Erythroblast (primary cell): ENCODE measurements at regions not wholly inside any gene's neighbourhood (a gene's known extent, or its start where the extent isn't known, plus 50 kb on each side); places are given as distances from the start of the nearest gene placed in this dataset.
"Not testable (repeated sequence)": the region's sequence is repeated elsewhere in the genome, so short reads cannot be mapped to it uniquely, and the experiment has no call there.

ENCODE experiments used
- DNase-seq, 2 experiments: peaks; one replicate each; lab custom pipeline; 2025; lab: John Stamatoyannopoulos, UW
- GATA1 ChIP-seq: IDR thresholded peaks from 2 replicates; pipeline ENCODE4 v1.6.1; 2011; ENCODE audit warnings: low read depth, mild to moderate bottlenecking, control low read depth, low read length, moderate library complexity
- POLR2A ChIP-seq: IDR thresholded peaks from 2 replicates; pipeline ENCODE4 v1.6.1; 2011; ENCODE audit warnings: mild to moderate bottlenecking, low read length

DNA sequence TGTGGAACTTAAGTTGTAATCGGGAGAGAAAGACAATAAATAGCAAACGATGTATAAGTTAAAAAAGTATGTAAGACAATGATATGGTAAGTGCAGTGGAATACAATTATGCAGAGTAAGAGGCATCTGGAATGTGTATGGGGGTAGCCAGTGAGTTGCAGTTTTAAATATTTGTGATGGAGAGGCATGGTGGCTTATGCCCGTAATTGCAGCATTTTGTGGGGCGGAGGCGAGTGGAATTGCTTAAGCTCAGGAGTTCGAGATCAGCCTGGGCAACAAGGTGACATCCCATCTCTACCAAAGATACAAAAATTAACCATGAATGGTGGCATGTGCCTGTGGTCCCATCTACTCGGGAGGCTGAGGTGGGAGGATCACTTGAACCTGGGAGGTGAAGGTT lies 52.5 kb upstream of the WDFY3 start:
- DNase-seq: no peak
- TF ChIP-seq GATA1: no peak
- no peak for TF ChIP-seq POLR2A

DNA sequence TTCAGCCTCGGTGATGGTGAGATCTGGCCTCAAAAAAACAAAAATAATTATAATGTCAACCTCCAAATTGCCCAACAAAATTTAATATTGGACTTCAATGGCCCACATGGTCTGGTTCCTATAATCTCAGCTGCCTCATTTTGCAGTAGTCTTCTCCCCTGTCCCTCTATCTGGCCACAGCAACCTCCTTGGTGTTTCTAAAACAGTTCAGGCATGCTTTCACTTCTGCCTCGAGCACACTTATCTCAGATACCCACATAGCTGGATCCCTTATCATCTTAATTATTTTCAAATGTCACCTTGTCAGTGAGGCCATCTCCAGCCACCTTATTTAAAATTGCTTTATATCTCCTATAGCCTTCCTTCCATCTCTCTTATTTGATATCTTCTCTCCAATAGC lies 52.9 kb upstream of the WDFY3 start:
- no peak for DNase-seq
- no peak for TF ChIP-seq GATA1
- TF ChIP-seq POLR2A: no peak

DNA sequence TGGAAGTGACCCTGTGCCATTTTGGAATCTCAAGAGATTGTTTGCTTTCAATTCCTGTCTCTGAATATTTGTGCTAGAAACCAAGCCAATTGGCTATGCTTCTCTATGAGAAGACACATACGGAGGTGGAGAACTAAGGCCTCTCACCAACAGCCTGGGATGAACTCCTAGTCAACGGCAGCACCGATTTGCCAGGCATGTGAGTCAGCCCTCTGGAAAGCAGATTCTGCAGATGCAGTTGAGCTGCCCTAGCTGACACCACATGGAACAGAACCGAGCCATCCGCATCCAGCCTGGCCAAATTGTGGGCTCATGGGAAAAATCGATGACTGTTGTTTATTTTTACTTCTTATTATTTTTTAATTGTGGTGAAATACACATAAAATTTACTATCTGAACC lies 58.2 kb upstream of the WDFY3 start:
- TF ChIP-seq GATA1 (no peak), POLR2A (no peak)
- no peak for DNase-seq

DNA sequence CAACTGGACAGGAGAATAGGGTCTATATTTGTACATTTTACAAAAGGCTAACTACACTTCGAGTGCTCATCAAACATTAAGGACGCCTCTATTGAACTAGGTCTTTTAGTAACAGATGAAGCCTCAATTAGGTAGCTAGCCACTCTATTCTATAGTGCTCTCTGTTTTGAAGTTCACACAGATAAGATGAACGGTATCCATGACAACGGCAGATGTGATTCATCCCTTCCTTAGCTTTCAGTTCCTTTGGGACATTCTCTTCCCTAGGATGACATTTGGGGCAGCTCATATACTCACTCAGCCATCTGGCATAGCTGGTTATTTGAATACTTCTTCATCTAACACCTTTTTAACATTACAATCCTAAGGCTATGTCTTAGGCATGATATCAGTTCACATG lies 62.4 kb upstream of the WDFY3 start:
- DNase-seq: no peak
- TF ChIP-seq GATA1 (no peak), POLR2A (no peak)

DNA sequence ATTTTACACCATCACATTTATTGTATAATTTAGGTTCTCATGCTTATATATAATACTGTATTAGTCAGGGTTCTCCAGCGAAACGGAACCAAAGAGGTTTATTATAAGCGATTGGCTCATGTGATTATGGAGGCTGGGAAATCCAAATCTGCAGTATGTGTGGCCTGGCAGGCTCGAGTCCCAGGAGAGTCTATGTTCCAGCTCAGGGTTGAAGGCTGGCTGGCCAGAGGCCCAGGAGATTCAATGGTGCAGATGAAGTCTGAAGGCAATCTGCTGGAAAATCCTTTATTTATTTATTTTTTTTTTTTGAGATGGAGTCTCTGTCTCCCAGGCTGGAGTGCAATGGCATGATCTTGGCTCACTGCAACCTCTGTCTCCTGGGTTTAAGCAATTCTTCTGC lies 63.0 kb upstream of the WDFY3 start:
- TF ChIP-seq POLR2A: no peak
- DNase-seq: no peak

DNA sequence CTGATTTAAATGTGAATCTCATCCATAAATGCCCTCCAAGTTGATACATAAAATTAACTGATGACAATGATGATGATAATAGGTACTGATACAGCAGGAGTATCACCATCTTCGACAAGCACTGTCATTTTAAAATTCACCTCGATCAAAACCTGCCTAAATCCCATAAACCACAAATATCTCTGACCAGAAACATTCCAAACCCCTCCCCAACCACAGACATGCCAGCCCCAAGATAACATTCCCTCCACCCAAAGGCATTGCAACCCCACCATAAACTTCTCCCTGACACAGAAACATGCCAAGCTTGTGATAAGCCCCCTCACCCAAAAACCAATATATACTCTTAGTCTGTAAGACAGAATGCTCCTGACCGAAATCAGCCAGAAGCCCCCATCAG lies 63.7 kb upstream of the WDFY3 start:
- TF ChIP-seq POLR2A (no peak), GATA1 (no peak)
- no peak for DNase-seq

DNA sequence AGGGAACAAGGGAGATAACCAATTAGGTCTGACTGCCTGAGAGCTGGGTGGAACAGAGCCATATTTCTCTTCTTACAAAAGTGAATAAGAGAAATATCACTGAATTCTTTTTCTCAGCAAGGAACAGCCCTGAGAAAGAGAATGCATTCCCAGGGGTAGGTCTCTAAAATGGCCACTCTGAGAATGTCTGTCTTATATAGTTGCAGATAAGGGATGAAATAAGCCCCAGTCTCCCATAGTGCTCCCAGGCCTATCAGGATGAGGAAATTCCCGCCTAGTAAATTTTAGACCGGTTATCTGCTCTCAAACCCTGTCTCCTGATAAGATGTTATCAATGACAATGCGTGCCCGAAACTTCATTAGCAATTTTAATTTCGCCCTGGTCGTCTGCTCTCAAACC lies 67.3 kb upstream of the WDFY3 start:
- DNase-seq: not testable (repeated sequence)

DNA sequence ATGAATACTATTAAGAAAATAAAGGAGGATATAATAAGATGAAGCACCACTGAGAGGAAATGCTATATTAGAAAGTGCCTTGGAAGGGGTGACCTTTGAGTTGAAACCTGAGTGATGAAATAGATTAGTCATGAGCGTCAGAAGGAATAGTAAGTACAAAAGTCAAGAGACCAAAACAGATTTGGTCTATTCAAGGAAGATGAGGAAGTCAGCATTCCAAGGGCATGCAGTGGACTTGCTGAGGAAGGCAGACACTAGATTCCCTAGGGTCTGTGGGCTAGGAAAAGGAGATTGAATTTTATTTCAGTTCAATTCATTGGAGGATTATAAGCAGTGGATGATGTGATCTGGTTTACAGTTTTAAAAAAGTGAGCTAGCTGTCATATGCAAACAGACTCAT lies 73.0 kb upstream of the WDFY3 start:
- no peak for TF ChIP-seq GATA1
- no peak for DNase-seq

DNA sequence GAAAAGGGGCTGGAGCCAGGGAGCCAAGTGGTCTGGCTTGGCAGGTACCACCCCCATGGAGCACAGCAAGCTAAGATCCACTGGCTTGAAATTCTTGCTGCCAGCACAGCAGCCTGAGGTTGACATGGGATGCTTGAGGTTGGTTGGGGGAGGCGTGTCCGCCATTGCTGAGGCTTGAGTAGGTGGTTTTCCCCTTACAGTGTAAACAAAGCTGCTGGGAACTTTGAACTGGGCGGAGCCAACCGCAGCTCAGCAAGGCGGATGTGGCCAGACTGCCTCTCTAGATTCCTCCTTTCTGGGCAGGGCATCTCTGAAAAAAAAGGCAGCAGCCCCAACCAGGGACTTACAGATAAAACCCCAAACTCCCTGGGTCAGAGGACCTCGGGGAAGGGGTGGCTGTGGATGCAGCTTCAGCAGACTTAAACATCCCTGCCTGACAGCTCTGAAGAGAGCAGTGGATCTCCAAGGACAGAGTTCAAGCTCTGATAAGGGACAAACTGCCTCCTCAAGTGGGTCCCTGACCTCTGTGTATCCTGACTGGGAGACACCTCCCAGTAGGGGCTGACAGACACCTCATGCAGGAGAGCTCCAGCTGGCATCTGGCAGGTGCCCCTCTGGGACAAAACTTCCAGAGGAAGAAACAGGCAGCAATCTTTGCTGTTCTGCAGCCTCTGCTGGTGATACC lies 77.5 kb upstream of the WDFY3 start:
- not testable (repeated sequence) for DNase-seq

DNA sequence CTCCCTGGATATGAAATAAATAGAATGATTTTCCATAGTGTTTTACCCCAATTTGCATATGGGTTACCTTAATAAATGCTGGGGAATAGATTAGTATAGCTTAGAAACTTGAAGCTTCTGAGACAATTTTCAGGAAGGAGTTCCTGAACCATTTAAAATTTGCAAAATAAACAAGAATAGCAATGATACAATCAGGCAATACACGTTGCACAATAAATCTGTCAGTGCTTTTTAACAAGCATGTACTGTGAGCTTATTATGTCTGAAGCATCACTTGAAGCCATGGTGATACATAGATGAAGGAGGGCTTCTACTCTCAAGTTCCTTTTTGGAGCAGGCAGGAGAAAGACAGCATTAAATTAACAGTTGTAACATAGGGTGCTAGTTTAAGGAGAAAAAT lies 84.2 kb upstream of the WDFY3 start:
- no peak for DNase-seq
- TF ChIP-seq GATA1 (no peak), POLR2A (no peak)

DNA sequence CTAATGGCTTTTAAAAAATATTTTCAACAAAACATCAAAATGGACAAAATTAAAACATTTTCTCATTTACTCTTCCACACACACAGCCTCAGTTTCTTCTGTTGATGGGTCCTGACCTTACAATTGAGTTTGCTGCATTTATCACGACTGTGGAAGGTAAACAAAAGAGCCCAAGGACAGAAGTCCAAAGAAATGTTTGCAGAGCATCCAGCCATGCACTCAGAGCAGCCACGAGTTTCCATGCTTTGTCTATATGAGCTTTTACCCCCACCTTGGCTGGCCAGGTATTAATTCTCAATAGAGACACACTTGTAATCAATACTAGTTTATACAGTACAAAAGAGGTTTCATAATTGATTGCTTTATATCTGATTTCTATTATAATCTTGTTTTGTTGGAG lies 85.0 kb upstream of the WDFY3 start:
- TF ChIP-seq GATA1 (no peak), POLR2A (no peak)
- no peak for DNase-seq

DNA sequence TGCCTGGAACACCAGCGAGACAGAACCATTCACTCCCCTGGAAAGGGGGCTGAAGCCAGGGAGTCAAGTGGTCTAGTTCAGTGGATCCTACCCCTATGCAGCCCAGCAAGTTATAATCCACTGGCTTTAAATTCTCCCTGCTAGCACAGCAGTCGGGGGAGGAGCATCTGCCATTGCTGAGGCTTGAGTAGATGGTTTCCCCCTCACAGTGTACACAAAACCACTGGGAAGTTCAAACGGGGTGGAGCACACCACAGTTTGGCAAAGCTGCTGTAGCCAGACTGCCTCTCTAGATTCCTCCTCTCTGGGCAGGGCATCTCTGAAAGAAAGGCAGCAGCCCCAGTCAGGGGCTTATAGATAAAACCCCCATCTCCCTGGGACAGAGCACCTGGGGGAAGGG lies 88.4 kb upstream of the WDFY3 start:
- not testable (repeated sequence) for DNase-seq

DNA sequence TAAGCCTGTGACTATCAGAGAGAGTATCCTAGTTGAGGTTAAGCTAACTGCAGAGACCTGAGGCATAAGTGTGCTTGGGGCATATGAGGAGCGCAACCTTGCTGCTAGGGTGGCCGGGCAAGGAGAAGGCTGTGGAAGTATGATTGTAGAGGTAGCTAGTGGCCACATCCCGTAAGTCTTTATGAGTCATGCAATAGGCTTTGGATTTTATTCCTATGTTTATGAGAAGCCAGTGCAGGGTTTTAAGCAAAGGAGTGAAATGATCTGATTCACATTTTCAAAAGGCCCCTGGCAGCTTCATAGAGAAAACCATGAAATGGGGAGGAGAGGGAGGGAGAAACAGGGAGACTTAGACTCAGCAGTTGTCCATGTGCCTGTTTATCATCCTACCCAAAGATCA lies 92.1 kb upstream of the WDFY3 start:
- TF ChIP-seq GATA1: no peak
- no peak for TF ChIP-seq POLR2A
- no peak for DNase-seq

DNA sequence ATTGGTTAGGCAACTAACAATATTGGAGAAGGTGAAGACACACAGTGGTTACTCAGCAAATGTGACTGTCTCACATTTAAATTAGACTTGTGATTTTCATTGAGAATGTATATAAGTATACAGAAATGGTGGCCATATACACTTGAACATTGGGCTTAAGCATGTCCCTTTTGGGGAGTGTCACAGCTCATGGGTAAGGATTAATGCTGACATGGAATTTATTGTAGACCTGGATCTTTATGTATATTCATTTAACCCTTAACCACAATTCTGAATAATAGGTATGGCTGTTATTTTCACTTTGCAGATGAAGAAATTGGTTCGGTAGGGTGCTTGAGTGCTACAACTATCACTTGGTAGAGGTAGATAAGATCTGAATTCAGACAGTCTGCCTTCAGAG lies 95.5 kb upstream of the WDFY3 start:
- TF ChIP-seq GATA1 (no peak), POLR2A (no peak)
- DNase-seq: no peak

DNA sequence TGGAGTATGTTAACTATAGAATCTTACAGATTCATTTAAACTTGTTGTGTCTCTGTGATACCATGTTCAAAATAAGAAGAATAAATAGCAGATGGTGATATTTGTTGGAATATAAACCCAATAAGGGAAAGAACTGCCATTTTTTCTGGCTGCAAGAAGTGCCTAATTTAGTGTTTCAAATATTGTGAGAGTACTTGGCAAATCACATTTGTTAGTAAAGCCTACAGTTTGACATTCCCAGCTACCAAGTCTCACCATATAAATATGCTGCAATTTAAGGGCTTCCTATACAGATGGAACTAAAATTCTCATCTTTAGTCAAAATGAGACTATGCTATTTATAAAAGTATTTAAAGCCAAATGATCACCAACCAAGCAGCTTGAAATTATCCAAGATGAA lies 96.0 kb upstream of the WDFY3 start:
- no peak for TF ChIP-seq GATA1

DNA sequence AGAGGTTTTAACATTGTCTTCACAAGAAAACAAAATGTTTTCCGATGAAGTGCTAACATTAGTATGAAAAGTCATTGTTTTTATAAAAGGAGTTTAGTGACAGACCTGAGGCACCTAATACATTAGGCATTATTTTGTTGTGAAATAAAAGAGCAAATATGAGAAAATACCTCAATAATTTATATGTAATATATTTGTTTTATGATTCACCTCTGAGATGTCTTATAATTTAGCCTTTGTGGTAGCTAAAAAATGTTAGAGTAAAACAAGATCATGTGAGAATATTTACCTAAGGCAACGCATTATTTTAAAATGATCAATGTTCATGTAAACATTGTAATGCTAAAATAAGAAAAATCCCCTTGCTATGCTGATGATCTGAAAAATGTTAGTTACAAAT lies 100.9 kb upstream of the WDFY3 start:
- TF ChIP-seq POLR2A: no peak
- TF ChIP-seq GATA1: no peak
- DNase-seq: no peak

More for the DNA sequence above, 96.0 kb upstream of the WDFY3 start:
- DNase-seq: no peak

DNA sequence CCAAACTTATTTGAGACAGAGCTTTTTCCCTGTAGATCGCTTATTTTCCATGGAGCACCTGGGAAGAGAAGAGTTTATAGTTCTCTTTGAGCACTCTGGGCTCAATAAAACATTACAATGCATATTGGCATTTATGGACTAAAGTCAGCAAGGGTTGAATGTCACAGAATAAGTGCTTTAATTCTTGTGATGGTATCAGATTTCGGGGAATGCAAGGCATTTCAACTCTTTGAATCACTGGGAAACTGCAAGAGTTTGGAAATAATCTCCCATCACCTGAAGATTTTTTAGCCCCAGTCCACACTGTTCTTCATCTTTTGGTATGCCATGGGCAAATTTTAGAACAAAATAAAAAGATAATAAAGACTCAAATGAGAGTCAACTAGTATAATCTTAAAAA lies 111.5 kb upstream of the WDFY3 start:
- DNase-seq: no peak
- TF ChIP-seq POLR2A (no peak), GATA1 (no peak)
